GM21528 (cell line): ENCODE measurements at regions not wholly inside any gene's neighbourhood (a gene's known extent, or its start where the extent isn't known, plus 50 kb on each side); places are given as distances from the start of the nearest gene placed in this dataset.

Experiments used
- ATAC-seq: cut with Tn5 transposase; IDR thresholded peaks from one replicate; pipeline ENCODE4 v1.9.1; 2021; ENCODE audit warnings: mild to moderate bottlenecking, moderate library complexity; ENCODE audit not compliant: unreplicated experiment, low FRiP score

DNA sequence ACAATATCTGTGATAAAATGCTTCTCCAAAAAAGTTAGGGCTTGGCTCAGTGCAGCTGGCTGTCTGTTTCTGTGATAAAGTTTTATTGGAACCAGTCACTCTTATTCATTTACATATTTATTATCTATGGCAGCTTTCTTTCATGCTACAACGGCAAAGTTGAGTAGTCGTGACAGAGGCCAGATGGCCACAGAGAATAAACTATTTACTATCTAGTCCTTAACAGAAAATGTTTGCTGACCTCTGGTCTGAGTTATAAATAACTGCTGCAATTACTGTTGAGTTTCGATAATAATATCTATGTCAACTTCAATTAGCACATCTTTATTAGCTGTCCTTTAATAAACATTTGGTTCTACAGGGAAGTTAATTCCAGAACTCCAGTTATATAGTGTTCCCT lies 180.2 kb upstream of the RUNX1 start:
- no peak for ATAC-seq

DNA sequence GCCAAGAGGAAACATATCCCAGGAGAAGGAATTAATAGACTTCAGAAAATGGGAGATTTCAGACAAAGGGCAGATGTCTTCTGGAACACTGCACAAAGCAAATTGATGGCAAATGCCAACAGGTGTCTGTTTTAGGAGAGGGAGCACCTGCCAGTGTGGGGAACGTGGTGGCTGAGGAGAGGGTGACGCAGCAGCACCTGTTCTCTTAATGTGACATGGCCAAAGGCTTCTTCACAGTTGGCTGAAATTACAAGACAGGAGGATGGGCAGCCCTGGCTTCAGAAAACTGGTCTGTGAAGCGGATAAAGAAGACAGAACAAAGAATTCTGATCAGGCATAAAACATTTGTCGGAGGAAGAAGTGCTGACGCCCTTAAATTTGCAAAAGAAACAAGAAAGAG lies 178.7 kb upstream of the RUNX1 start:
- peak; percentile 45 for ATAC-seq

DNA sequence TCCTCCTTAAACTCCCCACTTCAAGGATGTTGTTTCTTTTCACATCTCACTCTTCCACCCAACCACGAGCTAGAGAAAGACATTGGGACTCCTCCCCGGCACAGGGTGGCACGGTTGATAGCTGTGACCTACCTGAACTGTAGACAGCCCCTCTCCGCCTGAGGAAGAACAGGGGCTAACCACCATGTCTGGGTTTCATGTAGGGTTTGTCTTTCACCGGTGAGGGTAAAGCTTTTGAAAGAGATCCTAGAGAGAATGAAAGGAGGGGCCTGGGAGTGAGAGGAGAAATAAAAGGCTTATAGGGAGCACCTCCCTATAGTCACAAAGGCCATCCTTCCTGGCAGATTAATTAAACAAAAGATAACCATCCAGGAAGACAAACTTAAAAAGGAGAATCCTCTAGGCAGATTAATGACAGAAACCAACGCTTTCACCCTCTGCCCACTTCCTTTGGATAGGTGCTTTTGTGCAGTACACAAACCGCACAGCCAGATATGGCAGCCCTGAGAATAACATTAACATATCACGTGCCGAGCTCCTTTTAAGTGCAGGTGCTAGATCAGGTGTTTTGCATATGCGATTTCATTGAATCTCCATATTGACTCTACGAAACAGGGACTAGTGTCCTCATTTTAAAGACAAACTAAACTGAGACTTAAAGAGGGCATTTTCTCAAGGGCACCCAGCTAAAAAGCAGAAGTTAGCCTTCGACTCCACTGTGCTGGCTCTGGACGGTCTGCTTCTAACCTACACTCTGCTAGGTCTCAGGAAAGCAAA lies 178.1 kb upstream of the RUNX1 start:
- ATAC-seq = peak; percentile 79

DNA sequence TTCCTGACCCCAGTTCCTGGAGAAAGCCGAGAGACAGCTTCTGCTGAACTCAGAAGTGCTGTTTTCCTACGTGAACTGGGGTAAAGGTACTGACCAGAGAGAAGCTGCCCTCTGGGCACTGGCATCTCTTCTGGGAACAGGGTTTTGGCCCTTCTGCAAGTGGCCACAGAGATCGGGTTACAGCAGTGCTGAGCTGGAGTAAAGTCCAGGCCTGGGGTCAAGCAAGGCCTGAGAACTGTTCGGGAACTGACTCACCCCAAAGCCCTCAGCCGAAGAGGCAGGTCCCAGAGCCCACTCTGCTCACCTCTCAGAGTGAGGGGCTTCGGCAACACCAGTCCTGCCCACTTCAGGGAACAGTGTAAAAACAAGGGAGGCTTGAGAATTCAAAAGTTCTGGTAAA lies 177.2 kb upstream of the RUNX1 start:
- ATAC-seq = no peak

DNA sequence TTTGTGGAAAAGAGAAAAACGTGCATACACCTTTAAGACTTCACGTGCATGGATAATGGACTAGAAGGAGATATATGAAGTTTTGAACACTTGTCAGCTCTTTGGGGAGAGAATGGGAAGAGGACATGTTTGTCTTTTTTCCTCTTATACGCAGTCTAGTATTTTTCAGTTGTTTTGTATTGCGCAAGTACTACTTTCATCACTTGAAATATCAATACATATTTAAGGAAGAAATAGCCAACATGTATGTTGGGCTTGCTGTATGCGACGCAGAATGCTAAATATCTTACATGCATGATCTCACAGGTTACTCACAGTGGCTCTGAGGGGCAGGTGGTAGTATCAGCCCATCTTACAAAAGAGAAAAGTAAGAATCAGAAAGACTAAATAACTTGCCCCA lies 176.5 kb upstream of the RUNX1 start:
- ATAC-seq = no peak

DNA sequence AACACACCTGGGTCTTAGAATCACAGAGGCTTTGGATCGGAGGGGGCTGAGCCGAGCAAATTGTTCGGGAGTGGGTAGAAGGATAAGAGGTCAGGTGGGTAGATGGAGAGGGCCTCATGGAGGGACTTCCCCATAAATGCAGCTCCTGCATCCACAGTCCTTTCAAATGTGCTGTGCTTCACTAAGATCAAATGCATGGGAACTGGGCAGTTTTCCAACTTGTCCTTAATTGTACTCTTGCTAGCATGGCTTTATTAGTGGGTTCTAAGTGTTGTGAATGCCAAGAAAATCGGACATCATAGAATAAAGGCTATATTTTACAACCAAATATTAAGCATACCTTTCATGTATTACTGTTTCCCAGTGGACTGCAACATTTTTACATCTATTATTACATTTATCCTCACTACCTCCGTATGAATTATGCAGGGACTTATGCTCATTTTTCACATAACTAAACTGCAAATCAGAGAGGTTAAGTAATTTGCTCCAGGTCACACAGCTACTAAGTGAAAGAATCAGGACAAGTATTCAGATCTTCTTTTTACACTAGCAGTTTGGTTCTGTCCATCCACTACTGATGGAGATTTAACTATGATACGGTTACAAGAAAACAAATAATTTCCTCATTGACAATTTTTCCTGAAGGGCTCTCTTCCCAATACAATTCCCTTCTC lies 174.5 kb upstream of the RUNX1 start:
- ATAC-seq = no peak

DNA sequence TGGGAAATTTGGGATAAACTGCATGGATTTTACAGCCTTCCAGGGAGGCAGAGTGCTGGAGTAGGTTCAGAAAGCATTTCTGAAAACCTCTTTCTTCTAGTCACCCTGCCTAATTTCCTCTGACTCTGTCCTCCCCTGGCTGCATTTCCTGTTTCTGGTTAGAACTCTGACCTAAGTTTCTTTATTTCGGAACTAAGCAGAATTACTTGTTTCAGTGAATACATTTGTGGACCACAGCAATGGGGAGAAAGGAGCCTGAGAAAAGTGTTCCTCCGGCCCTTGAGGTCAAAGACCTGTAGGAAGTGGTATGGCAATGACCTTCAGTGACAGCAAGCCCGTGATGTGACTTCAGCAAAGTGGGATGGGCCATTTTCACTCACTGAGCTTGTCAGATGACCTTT lies 173.4 kb upstream of the RUNX1 start:
- ATAC-seq = peak; percentile 58

DNA sequence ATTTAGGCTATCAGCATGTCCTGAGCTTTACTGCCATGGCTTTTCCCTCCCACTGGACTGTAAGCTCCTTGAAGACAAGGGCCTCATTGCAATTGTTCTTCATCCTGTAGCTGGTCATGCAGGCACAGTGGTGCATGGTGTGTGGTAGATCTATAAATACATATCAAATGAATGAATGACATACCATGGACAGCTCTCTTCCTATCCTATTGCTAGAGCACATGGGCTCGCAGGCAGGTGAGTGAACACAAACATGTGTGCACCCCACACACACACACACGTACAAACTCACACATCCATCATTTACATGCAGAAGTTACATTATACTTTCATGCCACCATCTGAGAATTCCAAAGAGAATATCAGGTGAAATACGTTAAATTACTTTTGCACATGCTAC lies 172.9 kb upstream of the RUNX1 start:
- no peak for ATAC-seq

DNA sequence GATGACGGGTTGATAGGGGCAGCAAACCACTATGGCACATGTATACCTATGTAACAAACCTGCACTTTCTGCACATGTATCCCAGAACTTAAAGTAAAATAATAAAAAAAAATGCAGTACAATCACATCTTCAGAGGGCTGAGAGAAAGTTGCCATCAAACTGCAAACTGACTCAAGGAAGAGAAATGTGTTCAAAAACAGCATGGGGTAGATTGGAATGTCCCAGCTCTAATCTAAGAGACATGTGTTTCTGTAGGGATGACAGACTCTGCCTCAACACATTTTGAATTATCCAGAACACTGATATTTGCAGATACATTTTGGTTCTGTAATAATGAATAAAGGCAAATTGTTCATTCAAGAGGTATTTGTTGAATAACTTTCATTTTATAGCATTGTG lies 171.2 kb upstream of the RUNX1 start:
- ATAC-seq = no peak

DNA sequence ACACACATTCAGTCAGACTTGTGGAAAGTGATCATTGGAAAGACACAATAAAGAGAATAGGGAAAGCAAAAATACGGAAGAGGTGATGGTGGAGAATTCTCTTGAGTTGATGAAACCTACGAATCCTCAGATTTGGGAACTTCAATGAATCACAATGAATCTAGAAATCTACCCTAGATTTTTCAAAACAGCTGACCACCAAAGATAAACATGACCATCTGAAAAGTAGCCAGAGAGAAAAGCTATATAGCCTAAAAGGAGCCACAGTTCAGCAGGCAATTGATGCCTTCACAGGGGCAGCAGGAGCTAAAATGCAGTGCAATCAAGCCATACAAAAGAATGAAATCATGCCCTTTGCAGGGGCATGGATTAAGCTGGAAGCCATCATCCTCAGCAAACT lies 170.6 kb upstream of the RUNX1 start:
- ATAC-seq = no peak

DNA sequence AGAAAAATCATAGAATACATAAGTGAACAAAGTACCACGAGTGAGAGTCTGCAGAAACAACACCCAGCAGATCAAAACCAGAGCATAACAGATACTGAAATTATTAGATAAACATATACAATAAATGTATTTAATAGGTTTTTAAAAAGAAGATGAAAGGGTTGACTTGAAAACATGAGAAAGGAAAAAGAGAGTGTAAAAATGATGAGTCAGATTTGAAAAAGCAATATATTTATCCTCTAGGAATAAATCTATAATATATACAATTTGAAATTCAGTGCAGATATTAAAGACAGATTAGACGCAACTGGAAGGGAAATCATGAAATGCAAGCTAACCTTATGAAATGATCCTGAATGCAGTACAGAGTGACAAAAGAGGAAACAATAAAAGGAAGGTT lies 170.2 kb upstream of the RUNX1 start:
- ATAC-seq = no peak

DNA sequence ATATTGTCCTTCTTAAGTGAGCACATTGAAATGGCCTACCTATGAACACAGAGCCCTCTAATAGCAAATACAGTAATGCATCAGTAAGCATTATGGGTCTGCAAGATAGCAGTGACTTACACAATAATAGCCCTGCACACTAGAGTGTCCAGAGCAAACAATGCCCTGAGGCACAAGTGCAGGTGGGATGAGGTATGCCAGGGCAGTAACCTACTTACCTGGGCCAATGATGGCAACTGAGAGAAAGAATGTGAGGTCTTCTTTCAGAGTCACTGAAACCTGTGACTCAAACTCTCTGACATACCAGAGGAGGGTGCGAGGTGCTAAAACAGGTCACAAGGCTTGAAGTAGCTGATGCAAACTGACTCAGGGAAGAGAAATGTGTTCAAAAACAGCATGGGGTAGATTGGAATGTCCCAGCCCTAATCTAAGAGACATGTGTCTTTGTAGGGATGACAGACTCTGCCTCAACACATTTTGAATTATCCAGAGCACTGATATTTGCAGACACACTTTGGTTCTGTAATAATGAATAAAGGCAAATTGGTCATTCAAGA lies 168.5 kb upstream of the RUNX1 start:
- ATAC-seq = no peak

DNA sequence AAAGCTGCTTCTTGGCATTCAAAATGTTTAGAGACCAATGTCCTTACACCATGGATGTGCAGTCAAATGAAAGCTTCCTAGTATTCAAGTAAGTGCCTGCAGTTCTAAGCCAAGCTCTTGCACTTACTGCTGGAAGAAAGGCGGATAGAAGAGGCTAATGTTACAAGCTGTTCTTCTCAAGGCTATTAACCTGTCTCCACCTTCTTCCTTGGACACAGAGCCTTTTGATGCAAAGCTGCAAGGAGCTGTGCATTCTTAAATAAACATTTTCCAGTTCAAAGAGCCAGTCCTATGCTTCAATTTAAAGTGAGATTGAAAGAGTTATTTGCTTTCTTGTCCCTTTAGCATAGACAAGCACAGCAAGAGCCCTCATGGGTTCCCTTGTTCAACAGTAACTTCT lies 167.9 kb upstream of the RUNX1 start:
- no peak for ATAC-seq

DNA sequence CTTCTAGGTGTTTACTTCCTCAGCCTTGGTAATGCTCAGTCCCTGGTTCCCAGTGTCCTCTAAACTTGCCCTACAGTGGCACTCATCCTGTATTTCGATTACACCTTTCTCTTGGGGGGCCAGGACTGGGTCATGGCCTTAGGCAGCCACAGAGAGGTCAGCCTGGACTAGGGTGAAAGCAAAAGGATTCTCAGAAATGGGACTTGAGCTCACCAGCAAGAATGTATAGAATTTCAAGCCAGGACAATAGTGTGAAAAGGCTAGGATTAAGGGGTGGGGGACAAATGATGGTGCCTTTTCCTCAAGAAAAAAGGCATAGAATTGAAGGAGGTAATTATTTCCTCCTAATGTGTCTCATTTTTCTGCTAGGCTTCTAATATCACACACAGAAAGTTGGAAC lies 166.8 kb upstream of the RUNX1 start:
- ATAC-seq = no peak

DNA sequence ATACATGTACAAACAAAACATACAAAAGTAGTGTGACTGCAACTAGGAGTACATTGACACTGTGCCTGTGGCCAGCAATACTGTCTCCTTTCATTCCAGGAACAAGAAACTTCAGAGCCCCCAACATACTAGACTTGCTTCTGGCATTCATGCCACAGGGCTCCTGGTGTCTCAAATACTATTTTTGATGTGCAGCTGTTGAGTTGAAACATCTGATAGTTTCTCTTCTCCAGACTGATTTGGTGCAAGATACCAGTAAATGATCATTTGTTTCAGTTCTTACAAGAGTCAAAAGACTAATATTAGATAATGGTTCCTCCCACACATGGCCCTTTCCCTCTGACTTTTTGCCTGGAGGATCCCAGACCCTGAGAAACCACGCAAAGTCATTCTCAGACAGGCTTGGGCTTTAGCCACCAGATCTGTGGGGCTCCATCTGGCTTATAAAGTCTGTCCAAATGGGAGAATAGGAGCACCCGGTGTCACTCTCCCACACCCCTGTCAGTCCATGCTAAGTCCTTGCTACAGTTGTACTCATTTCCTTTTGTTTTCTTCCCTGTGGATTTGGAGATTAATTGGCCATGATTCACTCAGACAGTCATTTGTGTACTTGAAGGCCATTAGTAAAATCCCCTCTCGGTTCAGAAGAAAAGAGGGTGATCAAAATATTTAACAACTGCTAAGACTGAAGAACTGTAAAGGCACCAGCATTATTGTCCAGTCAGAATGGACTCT lies 163.5 kb upstream of the RUNX1 start:
- ATAC-seq = no peak

DNA sequence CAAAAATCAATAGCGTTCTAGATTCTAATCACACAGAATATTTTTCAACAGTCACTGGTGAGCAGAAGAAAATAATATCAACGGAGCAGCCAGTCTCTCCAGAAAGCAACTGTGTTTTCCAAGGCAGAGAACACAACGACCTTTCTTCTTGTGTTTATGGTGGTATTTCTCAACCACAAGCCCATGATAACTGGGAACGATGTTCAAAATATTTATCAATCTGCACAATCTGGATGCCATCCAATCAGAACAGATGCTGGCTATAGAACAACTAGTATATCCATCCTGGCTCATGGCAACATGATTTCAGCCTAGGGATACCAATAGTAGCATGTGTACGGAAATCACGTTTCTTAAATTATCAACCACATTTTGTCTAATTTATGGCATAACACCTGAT lies 162.7 kb upstream of the RUNX1 start:
- ATAC-seq = no peak

DNA sequence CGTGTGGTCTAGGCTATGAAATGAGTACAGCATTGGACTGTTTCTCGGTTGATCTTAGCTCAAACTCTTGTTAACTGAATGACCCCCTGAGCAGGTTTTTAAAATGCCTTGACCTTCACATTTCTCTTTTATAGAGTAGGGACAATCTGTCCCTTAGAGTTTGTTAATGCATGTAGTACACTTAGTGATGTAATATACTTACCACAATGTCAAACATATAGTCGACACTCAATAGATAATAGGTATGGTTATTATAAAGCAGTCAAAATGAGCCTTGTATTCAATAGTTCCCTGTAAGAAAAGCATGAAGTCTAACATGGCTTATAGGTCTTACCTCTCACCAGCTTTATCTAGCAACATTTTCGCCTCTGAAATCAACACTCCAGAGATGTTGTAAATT lies 161.0 kb upstream of the RUNX1 start:
- ATAC-seq = no peak

DNA sequence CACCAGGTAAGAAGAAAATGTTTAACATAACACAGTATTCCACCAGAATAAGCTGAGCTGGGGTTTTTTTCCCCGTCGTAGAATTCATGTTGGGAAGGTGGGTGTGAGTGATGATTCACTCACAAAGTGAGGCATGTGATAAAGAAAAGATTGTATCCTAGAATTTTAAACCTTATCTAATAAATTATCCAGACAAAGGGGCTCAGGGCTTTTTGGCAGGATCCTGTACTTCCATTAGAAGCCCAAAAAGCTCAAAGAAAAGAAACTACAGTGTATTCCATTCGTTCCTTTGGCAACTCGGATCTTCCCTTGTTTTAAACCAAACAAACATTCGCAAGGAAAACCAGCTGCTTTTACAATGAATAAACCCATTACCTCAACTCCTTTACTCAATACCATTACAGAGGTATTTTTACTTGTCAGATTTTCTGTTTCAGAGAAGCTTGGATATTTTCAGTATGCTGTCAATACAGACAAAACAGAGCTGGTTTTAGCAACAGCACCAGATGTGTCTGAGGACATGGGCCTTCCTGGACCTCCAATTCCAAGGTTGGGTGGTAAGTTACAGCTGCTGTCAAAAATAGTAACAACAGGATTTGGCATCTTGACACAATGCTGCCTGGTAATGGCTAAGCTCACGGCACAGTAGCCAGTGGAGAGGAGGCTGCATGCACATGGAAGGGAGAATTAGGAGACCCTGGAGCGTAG lies 159.9 kb upstream of the RUNX1 start:
- ATAC-seq = no peak

DNA sequence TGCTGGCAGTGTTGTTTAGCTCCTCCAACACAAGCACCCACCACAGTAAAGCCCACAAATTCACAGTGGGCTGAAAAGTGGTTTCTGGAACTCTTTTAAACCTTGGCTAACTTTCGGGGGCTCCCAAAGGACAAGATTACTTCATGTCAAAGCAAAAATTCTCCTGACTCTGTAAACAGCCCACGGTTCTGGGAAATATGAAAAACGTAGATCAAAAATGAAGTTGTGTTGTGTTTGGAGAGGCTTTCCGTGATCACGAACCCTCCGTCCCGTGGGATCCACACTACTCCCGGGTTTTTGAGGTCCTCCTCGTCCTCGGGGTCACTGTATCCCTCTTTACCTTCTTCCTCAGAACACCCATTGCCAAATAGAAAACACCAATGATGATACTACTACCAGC lies 159.0 kb upstream of the RUNX1 start:
- no peak for ATAC-seq

DNA sequence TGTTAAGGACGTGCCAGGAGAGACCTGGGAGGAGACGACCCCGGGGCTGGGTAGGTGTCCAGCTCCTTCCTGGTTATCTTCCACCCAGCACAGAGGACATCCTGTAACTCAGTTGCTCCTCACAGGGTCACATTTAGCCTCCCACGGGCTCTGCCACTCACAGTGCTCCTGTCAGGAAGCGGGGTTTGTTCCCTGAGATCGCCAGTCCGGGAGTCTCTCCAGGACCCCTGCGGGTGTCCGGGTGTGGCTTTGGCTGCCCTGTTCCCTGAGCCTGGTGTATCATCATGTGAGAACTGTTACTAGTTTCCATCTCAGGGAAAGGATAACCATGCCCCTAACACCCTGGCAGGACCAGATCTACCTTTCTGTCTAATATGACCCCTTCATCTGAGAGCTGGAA lies 158.2 kb upstream of the RUNX1 start:
- ATAC-seq = no peak
